Activated CD4-positive, alpha-beta T cell treated with anti-CD3 and anti-CD28 coated beads, Interleukin-2, amount 50 U/mL, for 16 hours (primary cell): ENCODE measurements at regions not wholly inside any gene's neighbourhood (a gene's known extent, or its start where the extent isn't known, plus 50 kb on each side); places are given as distances from the start of the nearest gene placed in this dataset.
A peak's percentile ranks its signal among the peaks of the same experiment; 100 is the strongest.
"Not testable (repeated sequence)": the region's sequence is repeated elsewhere in the genome, so short reads cannot be mapped to it uniquely, and the experiment has no call there.

Experiments
- DNase-seq: peaks from one replicate; pipeline ENCODE4 v3.0.0-alpha.2; 2020

DNA sequence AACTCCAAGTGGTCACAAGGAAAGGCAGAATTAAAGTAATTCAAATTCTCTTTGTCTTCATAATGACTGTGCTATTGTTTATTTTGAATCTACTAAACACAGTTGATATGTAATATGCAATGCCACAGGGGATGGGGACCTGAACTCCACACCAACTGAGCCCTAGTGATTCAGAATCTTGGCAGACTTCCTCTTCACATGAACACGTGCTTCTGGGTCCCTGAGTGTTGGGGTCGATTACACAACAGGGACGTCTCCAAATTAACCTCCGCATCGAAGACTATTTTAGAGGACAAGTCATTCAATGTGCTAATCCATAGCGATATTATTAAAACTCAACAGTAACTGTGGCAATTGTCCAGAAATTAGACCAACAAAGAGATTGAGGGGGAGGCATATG is 95.3 kb upstream of the CARD11 start:
- DNase-seq: no peak

DNA sequence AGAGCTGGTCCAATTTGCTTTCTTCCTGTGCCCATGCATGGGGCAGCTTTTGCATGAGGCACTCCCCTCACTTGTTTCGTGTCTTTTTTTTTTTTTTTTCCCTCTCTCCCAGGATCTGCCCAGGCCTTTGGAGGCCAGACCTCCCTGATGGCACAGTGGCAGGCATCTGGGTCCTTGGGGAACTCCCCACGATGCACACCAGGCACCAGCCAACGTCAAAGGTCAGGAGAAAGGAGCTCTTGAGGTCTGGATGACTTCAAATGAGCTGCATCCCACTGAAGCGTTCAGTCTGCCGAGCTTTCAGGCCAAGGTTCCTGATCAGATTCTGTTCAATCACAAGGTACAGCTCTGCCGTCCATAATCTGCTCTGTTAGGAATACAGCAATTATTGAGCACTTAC is 97.2 kb upstream of the CARD11 start:
- no peak for DNase-seq

DNA sequence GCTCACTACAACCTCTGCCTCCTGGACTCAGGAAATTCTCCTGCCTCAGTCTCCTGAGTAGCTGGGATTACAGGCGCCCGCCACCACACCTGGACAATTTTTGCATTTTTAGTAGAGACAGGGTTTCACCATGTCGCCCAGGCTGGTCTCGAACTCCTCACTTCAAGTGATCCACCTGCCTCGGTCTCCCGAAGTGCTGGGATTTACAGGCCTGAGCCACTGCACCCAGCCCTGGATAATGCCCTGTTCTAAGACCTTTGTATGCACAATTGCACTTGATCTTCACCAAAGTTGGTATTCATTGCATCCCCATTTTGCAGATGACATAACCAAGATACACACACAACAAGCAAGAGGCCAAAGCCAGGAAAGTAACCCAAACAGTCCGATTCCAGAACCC is 97.7 kb upstream of the CARD11 start:
- DNase-seq: no peak

DNA sequence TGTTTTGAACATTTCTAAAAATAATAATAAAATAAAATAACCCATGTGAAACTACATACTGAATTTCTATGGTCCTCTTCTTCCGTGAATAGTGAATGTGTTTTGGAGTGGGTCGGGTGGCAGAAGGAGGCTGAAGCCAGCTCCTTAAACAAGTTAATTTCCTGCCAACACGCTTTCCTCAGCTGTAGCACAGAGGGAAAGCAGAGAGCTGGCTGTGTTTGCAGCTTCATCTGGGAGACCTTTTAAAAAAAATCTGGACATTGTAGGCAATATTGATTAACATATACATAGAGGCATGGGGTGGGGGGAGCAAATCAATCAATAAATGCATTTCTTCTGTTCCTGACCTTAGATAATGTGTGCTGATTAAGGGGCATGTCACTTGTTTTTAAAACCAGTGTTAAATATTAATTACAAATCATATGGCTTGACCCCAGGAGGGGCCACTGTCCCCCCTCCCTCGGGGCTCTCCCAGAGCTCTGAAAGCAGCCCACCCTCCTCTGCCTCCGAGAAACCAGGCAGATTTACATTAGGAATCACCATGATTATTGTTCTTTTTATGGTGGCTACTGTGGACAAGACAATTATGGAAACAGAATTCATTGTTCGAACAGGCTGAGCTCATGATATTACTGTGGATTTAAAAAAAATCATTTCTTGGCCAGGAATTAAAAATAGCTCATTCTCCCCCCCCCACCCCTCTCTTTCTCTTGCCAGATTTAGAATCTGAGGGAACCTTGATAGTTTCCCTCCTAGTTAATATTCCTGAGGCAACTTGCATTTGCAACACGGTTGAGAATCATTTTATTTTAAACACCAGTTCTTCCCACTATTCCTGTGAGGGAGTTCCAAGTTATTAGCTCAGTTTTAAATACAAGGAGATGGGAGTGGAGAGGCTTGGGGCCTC is 100.5 kb upstream of the CARD11 start:
- DNase-seq: no peak

DNA sequence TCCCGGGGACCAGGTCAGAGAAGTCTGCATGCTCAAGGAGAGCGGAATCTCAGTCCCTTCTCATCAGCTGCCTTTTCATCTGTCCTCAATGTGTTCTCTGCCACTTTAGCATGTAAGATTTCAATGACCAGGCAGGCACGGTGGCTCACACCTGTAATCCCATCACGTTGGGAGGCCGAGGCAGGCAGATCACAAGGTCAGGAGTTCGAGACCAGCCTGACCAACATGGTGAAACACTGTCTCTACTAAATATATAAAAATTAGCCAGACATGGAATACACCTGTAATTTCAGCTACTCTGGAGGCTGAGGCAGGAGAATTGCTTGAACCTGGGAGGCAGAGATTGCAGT is 101.1 kb upstream of the CARD11 start:
- not testable (repeated sequence) for DNase-seq

DNA sequence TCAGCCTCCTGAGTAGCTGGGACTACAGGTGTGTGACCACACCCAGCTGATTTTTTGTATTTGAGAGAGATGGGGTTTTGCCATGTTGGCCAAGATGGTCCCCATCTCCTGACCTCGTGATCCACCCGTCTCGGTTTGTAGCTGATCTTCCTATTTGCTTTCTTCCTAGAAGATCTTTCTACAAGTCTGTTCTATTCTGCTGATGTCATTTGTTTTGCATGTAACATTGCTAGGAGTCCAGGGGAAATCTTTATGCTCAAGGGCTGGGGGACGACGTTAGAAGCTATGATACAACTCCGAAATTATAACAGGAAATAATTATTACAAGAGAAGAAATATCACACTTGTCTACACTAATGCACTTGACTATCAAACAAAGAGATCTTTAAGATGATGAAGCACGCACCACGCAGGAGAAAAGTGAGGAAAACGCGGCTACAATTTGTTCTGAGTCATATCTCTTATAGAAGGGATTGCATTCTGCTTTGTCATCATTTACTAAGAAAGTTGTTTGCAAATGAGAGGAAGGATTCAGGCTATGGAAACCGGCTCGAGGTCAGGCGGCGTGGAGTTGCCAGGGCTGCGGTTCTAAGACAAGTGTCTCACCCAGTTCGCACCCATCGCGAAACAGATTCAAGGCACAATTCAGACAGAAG is 103.0 kb upstream of the CARD11 start:
- peak; percentile 21 for DNase-seq

DNA sequence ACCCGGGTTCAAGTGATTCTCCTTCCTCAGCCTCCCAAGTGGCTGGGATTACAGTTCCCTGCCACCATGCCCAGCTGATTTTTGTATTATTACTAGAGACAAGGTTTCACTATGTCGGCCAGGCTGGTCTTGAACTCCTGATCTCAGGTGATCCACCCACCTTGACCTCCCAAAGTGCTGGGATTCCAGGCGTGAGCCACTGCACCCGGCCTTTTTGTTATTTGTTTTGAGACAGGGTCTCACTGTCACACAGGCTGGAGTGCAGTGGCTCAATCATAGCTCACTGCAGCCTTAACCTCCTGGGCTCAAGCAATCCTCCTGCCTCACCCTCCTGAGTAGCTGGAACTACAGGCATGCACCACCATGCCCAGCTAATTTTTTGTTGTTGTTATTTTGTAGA is 104.8 kb upstream of the CARD11 start:
- not testable (repeated sequence) for DNase-seq

DNA sequence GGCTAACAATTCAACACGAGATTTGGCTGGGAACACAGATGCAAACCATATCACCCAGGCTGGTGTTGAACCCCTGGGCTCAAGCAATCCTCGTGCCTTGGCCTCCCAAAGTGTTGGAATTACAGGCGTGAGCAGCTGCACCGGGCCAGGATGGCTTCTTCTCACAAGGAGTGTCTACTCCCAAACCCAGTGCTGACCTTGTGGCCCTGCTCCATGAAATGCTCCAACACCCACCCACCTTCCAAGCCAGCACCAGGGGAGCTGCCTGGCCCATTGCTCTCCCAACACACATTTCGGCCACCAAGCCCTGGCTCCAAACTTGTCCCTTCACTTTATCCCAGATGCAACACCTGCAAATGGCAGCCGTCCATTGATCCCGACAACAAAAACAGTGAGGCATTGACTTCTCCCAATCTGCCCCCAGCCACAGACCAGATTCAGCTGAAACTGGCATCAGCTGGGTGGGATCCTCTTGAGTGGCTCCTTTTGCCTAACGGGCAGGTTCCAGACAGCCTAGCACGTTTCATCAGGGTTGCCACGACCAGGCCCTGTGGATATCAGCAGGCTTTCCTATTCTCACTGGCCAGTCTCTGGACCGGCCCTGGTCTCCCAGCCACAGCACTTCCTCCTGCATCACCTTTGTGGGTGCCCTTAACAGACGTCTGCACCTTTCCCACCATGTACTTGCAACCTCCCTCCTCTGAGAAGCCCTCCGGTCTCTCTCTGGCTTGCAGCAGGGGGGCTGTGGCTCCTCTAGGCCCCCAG is 105.7 kb upstream of the CARD11 start:
- no peak for DNase-seq

DNA sequence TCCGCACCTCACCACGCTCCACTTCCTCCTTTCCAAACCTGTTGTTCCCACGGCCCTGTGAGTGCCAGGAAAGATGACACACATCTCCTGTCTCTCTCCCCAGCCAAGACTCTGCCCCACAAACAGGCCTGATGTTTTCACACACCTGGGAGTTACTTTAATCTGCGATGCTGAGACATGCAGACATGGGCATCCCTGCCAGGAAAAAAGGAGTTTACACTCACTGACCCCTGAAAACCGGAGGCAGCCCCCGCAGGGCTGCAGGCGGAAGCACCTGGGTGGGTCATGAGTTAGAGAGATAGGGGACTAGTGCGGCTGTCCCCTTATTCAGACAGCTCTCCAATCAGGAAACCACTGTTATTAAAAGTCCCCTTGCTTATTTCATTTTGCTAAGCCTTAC is 106.4 kb upstream of the CARD11 start:
- DNase-seq: no peak

DNA sequence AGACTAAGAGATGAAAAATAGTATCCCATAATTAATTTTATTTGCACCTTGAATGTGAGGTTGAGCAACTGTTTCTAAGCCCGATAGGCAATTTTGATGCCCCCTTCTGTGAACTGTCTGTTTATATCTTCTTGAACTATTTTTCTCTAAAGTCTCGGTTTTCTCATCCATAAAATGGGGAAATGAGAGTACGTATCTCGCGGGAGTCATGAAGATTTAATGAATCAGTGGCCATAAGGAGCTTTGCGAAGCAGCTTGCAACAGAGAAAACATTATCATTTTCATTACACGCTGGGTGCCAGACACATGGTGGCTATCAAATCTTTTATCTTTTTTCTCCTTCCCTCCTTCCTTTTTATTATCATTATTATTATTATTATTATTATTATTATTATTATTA is 108.1 kb upstream of the CARD11 start:
- no peak for DNase-seq

DNA sequence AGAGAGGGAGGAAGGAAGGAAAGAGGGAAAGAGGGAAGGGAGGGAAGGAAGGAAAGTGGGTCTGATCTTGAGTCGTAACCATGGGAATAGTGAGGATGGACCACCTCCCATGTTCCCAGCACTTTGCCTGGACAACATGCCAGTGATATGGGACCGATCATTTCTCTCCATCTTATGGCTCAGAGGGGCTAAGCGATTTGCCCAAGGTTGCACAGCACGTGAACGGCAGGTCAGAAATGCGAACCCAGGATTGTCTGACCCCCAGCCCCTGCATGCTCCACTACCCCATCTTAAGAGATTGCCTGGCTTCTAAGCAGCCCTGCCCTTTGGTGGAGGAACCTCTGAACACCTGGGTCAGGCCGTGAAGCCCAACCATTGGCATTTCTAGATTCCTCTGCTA is 109.0 kb upstream of the CARD11 start:
- no peak for DNase-seq

DNA sequence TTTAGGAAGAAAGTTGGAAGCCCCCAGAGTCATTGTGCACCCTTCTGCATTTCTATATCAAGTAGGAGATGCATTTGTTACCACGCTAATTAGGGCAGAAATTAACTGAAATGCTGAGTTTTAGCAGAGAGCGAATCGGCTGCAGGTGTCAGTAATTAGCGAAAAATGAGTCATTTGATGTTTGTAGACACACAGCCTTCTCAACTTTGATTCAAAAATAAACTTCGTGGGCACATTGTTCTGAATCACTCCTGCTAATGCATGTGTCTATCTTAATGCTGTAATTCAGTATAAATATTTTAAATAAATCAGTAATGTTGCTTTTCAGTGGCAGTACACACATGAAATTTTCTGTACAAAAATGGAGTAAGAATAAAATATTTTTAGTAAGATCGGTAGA is 109.5 kb upstream of the CARD11 start:
- peak; percentile 50 for DNase-seq

DNA sequence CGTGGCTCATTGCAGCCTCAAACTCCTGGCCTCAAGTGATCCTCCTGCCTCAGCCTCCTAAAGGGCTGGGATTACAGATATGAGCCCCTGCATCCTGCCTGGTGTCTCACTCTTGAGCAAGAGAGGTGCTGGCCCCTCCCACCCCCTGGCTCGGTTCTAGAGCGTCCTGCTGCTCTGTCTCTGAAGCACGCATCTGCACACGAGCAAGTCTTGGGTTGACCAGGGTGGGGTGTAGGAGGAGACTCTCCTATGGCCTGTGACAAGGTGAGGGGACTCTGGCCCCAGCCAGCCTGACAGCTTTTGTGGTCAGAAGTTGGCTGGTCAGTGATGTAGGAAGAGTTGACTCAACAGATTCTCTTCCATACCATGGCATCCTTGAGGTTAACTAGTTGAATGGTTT is 110.7 kb upstream of the CARD11 start:
- DNase-seq: no peak

DNA sequence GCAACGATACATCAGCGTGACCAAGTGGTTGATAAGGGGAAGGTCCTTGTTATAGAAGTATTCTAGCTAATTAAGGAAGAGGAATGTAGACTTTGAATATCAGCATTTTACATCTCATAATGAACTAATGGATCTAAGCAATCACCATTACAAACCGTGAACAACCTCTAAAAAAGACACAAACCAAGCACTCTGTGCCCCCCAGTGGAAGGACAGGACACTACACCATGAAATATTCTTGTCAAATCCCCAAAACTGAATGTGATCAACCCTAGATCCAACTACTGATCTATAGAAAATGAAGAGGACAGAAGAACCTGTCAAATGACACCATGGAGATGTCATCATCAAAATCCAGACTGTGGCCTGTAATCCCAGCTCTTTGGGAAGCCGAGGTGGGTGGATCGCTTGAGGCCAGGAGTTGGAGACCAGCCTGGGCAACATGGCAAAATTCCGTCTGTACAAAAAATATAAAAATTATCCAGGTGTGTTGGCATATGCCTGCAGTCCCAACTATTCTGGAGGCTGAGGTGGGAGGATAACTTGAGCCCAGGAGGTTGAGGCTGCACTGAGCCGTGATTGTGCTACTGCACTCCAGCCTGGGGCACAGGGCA is 111.3 kb upstream of the CARD11 start:
- peak; percentile 65 for DNase-seq

DNA sequence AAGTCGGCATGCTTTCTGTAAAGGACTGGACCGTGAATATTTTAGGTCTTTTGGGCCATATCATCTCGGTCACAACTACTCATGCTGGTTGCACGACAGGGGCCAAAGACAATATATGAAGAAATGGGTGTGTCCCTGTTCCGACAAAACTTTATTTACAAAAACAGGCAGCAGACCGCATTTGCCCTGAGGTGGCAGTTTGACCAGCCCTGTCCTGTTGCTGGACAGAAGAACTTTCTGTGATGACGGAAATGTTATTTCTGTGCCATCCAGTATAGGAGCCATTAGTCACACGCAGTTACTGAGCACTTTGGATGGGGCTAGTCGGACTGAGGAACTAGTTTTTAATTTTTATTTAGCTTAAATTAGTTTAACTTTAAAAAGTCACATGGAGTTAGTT is 112.8 kb upstream of the CARD11 start:
- no peak for DNase-seq

DNA sequence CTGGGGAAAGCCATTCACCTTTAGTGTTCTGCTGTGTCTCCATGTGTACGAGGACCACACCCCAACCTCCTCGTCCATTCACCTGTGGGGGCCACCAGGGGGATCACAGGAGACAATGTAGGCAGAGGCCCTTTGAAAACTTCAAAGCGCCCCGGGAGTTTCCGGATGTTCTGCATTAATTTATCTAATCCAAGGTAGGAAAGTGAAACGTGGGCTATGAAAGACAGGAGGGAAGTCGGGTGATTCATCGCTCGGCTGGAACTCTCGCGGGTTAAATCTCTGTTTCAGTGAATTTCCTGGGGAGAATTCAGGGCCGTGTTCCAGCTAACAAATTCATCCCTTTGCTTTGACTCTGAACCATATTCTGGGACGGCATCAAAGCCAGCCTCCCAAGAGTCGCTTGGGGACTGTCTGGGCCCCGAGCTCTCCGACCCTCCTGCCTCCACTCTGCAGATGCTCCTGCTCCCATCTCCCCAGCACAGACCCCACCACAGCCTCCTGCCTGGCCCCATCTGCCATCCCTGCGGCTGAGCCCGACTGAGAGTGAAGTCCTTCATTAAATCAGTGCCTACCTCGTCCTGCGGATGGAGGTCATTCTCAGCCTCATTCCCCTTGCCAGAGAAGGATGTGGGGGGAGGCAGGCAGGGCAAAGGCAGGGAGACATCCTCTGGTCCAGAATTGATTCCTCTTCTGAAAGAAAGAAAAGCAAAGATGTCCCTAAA is 114.1 kb upstream of the CARD11 start:
- no peak for DNase-seq

DNA sequence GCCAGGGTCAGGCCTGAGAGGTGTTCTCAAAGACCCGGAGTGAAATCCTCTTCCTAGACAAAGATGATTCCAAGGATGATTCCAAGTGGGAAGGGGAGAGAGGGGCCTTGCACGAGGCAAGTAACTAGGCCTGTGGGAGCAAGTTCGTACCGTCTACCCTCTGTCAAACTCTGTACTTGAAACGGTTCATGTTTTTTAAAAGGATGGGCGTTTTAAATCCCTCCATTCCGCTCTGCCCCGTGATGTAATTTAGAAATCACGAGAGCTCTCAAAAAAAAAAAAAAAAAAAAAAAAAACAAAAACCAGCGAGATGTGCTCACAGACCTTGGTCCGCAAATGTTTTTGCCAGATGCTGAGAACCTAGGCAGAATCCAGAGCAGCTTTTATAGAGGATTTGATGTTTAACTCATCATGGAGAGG is 114.7 kb upstream of the CARD11 start:
- DNase-seq: no peak

DNA sequence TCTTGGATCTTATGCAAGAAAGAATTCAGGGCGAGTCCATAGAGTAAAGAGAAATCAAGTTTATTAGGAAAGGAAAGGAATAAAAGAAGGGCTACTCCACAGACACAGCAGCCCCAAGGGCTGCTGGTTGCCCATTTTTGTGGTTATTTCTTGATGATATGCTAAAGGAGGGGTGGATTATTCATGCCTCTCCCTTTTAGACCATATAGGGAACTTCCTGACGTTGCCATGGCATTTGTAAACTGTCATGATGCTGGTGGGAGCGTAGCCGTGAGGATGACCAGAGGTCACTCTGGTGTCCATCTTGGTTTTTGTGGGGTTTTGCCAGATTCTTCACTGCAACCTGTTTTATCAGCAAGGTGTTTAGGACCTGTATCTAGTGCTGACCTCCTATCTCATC is 115.4 kb upstream of the CARD11 start:
- DNase-seq: no peak

DNA sequence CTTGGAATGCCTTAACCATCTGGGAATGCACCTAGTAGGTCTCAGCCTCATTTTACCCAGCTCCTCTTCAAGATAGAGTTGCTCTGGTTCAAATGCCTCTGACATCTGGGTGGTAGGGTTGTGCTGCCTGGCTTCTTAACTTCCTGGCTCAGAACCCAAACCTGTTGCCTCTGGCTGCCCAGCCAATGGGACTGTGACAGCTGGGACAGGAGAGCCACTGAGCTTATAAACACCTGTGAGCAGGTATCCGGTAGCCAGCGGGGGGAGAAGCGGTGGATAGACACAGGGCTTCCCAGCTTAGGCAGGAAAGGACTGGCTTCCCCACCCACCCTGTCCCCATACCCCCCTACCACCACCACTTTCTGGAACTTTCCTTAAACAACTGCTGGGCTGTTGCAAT is 115.8 kb upstream of the CARD11 start:
- DNase-seq: no peak

DNA sequence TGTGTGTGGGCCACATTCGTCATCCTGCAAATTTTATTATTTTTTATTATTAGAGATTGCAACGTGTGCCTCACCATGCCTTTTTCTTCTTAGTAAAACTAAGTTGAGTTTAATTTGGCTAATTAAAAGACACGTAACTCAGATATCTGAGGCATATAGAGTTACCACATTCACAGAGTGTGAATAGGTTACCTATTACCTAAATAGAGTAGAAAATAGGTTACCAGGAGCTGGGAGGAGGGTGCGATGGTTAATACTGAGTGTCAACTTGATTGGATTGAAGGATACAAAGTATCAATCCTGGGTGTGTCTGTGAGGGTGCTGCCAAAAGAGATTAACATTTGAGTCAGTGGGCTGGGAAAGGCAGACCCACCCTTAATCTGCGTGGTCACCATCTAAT is 116.3 kb upstream of the CARD11 start:
- not testable (repeated sequence) for DNase-seq

DNA sequence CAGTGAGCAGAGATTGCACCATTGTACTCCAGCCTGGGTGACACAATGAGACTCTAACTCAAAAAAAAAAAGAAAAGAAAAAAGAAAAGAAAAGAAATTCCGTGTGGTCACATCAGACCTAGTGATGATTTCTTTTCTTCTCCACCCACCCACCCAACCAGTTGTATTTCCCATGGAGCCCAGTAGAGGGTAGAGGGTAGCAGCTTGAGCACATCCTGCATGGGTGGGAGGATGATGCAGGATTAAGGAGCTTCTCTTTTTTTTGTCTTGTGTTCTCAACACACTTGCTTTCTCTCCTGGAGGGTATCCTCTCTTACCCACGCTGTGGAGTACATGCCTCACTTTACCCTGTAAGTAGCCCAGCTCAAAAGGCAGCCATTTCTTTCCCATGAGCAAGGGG is 118.6 kb upstream of the CARD11 start:
- DNase-seq: no peak

DNA sequence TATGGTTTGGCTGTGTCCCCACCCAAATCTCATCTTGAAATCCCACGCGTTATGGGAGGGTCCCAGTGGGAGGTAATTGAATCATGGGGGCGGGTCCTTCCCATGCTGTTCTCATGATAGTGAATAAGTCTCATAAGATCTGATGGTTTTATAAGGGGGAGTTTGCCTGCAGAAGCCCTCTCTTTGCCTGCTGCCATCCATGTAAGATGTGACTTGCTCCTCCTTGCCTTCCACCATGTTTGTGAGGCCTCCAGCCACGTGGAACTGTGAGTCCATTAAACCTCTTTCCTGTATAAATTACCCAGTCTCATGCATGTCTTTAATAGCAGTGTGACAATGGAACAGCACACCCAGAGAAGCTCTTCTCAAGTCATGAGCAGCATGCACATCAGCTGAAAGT is 119.1 kb upstream of the CARD11 start:
- DNase-seq: not testable (repeated sequence)

DNA sequence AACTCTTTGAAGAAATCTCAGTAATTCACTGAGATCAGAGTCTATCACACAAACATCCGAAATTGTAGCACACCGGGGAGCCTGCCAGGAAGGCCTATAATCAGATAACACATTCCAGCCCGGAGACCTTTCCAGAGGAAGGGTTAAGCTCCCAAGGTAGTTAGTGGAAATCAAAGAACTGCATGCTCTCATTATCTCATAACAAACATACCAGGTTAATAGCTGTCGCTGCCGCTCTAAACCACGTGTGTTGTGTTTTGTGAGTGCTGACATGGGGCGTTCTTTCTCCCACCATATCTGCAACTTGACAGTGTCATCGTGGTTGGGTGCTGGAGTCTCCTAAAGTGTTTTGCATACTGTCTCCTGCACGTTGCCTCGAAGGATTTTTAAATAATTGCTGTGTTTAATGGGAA is 120.7 kb upstream of the CARD11 start:
- DNase-seq: no peak
